Chondrocyte (in vitro differentiated cells): ENCODE measurements at regions not wholly inside any gene's neighbourhood (a gene's known extent, or its start where the extent isn't known, plus 50 kb on each side); places are given as distances from the start of the nearest gene placed in this dataset.

Source experiments
- DNase-seq: peaks from one replicate; pipeline ENCODE4 v3.0.0; 2021; ENCODE audit warnings: mixed read lengths, low spot score
- H3K27ac Mint-ChIP-seq: one replicate; pipeline ENCODE4 v1.8.0; 2021; ENCODE audit warnings: mild to moderate bottlenecking, moderate library complexity, mixed read lengths; ENCODE audit not compliant: unreplicated experiment
- H3K27me3 Mint-ChIP-seq: 2 replicates; pipeline ENCODE4 v1.8.0; 2021; ENCODE audit warnings: low read depth, mixed read lengths
- H3K36me3 Mint-ChIP-seq: 2 replicates; pipeline ENCODE4 v1.8.0; 2021; ENCODE audit warnings: low read depth, mixed read lengths
- H3K4me1 Mint-ChIP-seq: 2 replicates; pipeline ENCODE4 v1.8.0; 2021; ENCODE audit warnings: low read depth, mild to moderate bottlenecking, mixed read lengths
- H3K4me3 Mint-ChIP-seq: one replicate; pipeline ENCODE4 v1.8.0; 2021; ENCODE audit warnings: mild to moderate bottlenecking, moderate library complexity, mixed read lengths; ENCODE audit not compliant: unreplicated experiment
- H3K9me3 Mint-ChIP-seq: 2 replicates; pipeline ENCODE4 v1.8.0; 2021; ENCODE audit warnings: low read depth, mixed read lengths
- CTCF ChIP-seq: fragments of 200-600 bp; sonication (generic); IDR thresholded peaks from 2 replicates; pipeline ENCODE4 v1.5.0; 2021; ENCODE audit warnings: antibody characterized with exemption, mild to moderate bottlenecking, moderate library complexity

- no peak for DNase-seq
These were observed 56.8 kb upstream of the FAM181A start for GRCh38 chr14:93870377-93870776.

GRCh38 chr14:93869427-93869826, 57.7 kb upstream of the FAM181A start:
- Mint-ChIP-seq H3K4me3 (no peak overlapping the region), H3K27ac (no peak overlapping the region), H3K27me3 (peaks cover 55% of the 10 kb centered on the region), H3K4me1 (no peaks in the 10 kb centered on the region), H3K36me3 (peaks cover 2% of the 10 kb centered on the region), H3K9me3 (no peaks in the 10 kb centered on the region)
- TF ChIP-seq CTCF: no peak
- no peak for DNase-seq

More at GRCh38 chr14:93870377-93870776, 56.8 kb upstream of the FAM181A start:
- no peak overlapping the region for H3K4me3 Mint-ChIP-seq
- H3K4me1 Mint-ChIP-seq: no peaks in the 10 kb centered on the region
- H3K36me3 Mint-ChIP-seq: peaks cover 2% of the 10 kb centered on the region
- no peak overlapping the region for H3K27ac Mint-ChIP-seq
- H3K9me3 Mint-ChIP-seq: no peaks in the 10 kb centered on the region
- H3K27me3 Mint-ChIP-seq: peaks cover 51% of the 10 kb centered on the region
- no peak for TF ChIP-seq CTCF

- Mint-ChIP-seq H3K27me3 (peaks cover 45% of the 10 kb centered on the region), H3K4me1 (no peaks in the 10 kb centered on the region), H3K36me3 (peaks cover 2% of the 10 kb centered on the region), H3K9me3 (no peaks in the 10 kb centered on the region), H3K27ac (no peak overlapping the region), H3K4me3 (no peak overlapping the region)
- TF ChIP-seq CTCF: no peak
- no peak for DNase-seq
These were observed 59.0 kb upstream of the FAM181A start for GRCh38 chr14:93868165-93868564.

GRCh38 chr14:93862265-93862664, 64.9 kb upstream of the FAM181A start:
- TF ChIP-seq CTCF: no peak
- DNase-seq: no peak
- Mint-ChIP-seq H3K27me3 (peaks cover 39% of the 10 kb centered on the region), H3K9me3 (no peaks in the 10 kb centered on the region), H3K4me1 (no peaks in the 10 kb centered on the region), H3K36me3 (peaks cover 2% of the 10 kb centered on the region), H3K4me3 (no peak overlapping the region), H3K27ac (no peak overlapping the region)

- no peak overlapping the region for H3K4me3 Mint-ChIP-seq
- H3K9me3 Mint-ChIP-seq: no peaks in the 10 kb centered on the region
- no peak for TF ChIP-seq CTCF
- H3K27me3 Mint-ChIP-seq: peaks cover 43% of the 10 kb centered on the region
- peaks cover 2% of the 10 kb centered on the region for H3K36me3 Mint-ChIP-seq
- DNase-seq: no peak
- H3K27ac Mint-ChIP-seq: no peak overlapping the region
- no peaks in the 10 kb centered on the region for H3K4me1 Mint-ChIP-seq
These were observed 65.3 kb upstream of the FAM181A start for GRCh38 chr14:93861836-93862235.
